Smooth muscle cell (in vitro differentiated cells): ENCODE measurements at regions not wholly inside any gene's neighbourhood (a gene's known extent, or its start where the extent isn't known, plus 50 kb on each side); places are given as distances from the start of the nearest gene placed in this dataset.

Source experiments
- DNase-seq: peaks from one replicate; lab custom pipeline; 2025; ENCODE audit not compliant: unreplicated experiment; lab: John Stamatoyannopoulos, UW
- H2AFZ ChIP-seq: fragments of 200-600 bp; sonication (generic); 2 replicates; pipeline ENCODE4 v1.6.0; 2016; ENCODE audit warnings: antibody characterized with exemption, low read depth, mild to moderate bottlenecking
- H3F3A ChIP-seq: fragments of 200-600 bp; sonication (generic); 2 replicates; pipeline ENCODE4 v1.6.0; 2017; ENCODE audit warnings: antibody characterized with exemption, low read depth
- H3K27ac ChIP-seq: fragments of 200-600 bp; sonication (generic); 2 replicates; pipeline ENCODE4 v1.5.1; 2016; ENCODE audit warnings: low read depth, mild to moderate bottlenecking
- H3K27me3 ChIP-seq: fragments of 200-600 bp; sonication (generic); 2 replicates; pipeline ENCODE4 v1.6.1; 2016; ENCODE audit warnings: low read depth, mild to moderate bottlenecking
- H3K36me3 ChIP-seq: fragments of 200-600 bp; sonication (generic); 2 replicates; pipeline ENCODE4 v1.5.1; 2016; ENCODE audit warnings: low read depth
- H3K4me1 ChIP-seq: fragments of 200-600 bp; sonication (generic); 2 replicates; pipeline ENCODE4 v1.5.1; 2016; ENCODE audit warnings: low read depth
- H3K4me2 ChIP-seq: fragments of 200-600 bp; sonication (generic); 2 replicates; pipeline ENCODE4 v1.6.0; 2016; ENCODE audit warnings: mild to moderate bottlenecking
- H3K4me3 ChIP-seq: fragments of 200-600 bp; sonication (generic); 2 replicates; pipeline ENCODE4 v1.5.1; 2016; ENCODE audit warnings: mild to moderate bottlenecking
- H3K79me2 ChIP-seq: fragments of 200-600 bp; sonication (generic); 2 replicates; pipeline ENCODE4 v1.6.0; 2016; ENCODE audit warnings: low read depth, mild to moderate bottlenecking
- H3K9ac ChIP-seq: fragments of 200-600 bp; sonication (generic); 2 replicates; pipeline ENCODE4 v1.6.0; 2016; ENCODE audit warnings: low read depth
- H3K9me3 ChIP-seq: fragments of 200-600 bp; sonication (generic); replicated peaks from 2 replicates; pipeline ENCODE4 v1.5.1; 2016; ENCODE audit warnings: low read depth
- H4K20me1 ChIP-seq: fragments of 200-600 bp; sonication (generic); 2 replicates; pipeline ENCODE4 v1.6.0; 2016; ENCODE audit warnings: low read depth
- CTCF ChIP-seq: fragments of 200-600 bp; sonication (generic); IDR thresholded peaks from 2 replicates; pipeline ENCODE4 v1.5.1; 2017; ENCODE audit warnings: borderline replicate concordance, mild to moderate bottlenecking, antibody characterized with exemption; ENCODE audit not compliant: insufficient read depth, poor library complexity, severe bottlenecking
- WGBS: methylation state at CpG from one replicate; pipeline ENCODE4 v1.1.7; 2016; ENCODE audit warnings: low lambda C conversion rate; 5-methylcytosine and 5-hydroxymethylcytosine counted together

DNA sequence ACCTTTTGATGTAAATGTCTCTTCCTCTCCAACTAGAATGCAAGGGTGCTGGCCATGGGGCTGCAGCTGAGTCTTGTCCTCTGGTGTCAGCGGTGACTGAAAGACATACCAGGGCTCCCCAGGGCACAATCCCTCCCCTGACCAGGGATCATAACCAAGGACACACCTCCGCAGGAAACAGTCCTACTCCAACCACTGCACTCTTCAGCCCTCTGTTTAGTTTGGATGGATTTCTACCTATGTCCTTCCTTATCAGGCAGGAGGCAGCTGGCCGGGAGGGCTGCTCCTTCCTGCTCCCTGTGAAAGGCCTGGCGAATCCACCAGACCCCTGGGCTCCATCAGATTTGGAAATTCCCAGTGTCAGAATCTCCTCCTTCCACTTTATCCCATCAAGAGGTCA is 185.2 kb upstream of the ID2 start:
- Histone ChIP-seq H3K4me3 (no peak overlapping the region), H3K79me2 (no peaks in the 10 kb centered on the region), H3K4me1 (no peaks in the 10 kb centered on the region), H3K36me3 (no peaks in the 10 kb centered on the region), H3K27ac (no peak overlapping the region), H3K4me2 (no peak overlapping the region), H3K9ac (no peak overlapping the region), H2AFZ (no peak overlapping the region), H3K27me3 (no peaks in the 10 kb centered on the region), H3F3A (no peaks in the 10 kb centered on the region), H4K20me1 (no peaks in the 10 kb centered on the region), H3K9me3 (no peaks in the 10 kb centered on the region)
- WGBS = 92% methylated on average over 4 of the region's 4 CpGs
- TF ChIP-seq CTCF = no peak
- DNase-seq = no peak

DNA sequence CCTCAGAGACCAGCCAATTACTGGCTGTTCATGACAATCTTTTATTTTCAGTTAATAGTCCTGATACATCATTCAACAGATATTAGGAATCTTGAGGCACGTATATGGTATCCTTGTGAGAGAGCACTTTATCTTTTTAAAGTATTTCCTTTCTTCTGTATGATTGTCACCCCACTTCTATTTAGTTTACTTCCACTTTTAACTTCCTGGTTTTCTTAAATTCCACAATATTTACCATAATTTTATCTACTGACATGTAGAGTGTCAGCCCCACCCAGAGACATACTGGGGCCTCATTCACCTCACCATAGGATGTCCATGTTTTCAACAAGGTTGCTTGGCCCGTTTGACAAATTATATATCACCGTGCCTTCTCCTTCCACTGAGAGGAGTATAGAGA is 182.9 kb upstream of the ID2 start:
- no peaks in the 10 kb centered on the region for H4K20me1 ChIP-seq
- 91% methylated on average over 3 of the region's 3 CpGs for WGBS
- no peak for DNase-seq
- H2AFZ ChIP-seq = no peak overlapping the region
- no peaks in the 10 kb centered on the region for H3K27me3 ChIP-seq
- TF ChIP-seq CTCF = no peak
- no peaks in the 10 kb centered on the region for H3K79me2 ChIP-seq
- H3K4me2 ChIP-seq = no peak overlapping the region
- no peak overlapping the region for H3K4me3 ChIP-seq
- H3K9me3 ChIP-seq = no peaks in the 10 kb centered on the region
- no peak overlapping the region for H3K27ac ChIP-seq
- no peaks in the 10 kb centered on the region for H3K36me3 ChIP-seq
- H3K4me1 ChIP-seq = no peaks in the 10 kb centered on the region
- no peaks in the 10 kb centered on the region for H3F3A ChIP-seq
- no peak overlapping the region for H3K9ac ChIP-seq

GRCh38 chr2:8500124-8501054 is 181.5 kb upstream of the ID2 start:
- no peak for DNase-seq
- WGBS = 85% methylated on average over 13 of the region's 13 CpGs
- Histone ChIP-seq H3K27me3 (no peaks in the 10 kb centered on the region), H3K9me3 (no peaks in the 10 kb centered on the region), H3K9ac (no peak overlapping the region), H3K4me1 (no peaks in the 10 kb centered on the region), H3K79me2 (no peaks in the 10 kb centered on the region), H2AFZ (no peak overlapping the region), H4K20me1 (no peaks in the 10 kb centered on the region), H3K36me3 (no peaks in the 10 kb centered on the region), H3K4me3 (no peak overlapping the region), H3K27ac (no peak overlapping the region), H3F3A (no peaks in the 10 kb centered on the region), H3K4me2 (no peak overlapping the region)
- TF ChIP-seq CTCF = no peak
